Stimulated activated naive CD8-positive, alpha-beta T cell treated with anti-CD3 and anti-CD28 coated beads, Interleukin-15, Interleukin-2, amounts not matched to agents 100 ng/mL and 50 ng/mL, for 24 hours (primary cell): ENCODE measurements at regions not wholly inside any gene's neighbourhood (a gene's known extent, or its start where the extent isn't known, plus 50 kb on each side); places are given as distances from the start of the nearest gene placed in this dataset.
"Not testable (repeated sequence)": the region's sequence is repeated elsewhere in the genome, so short reads cannot be mapped to it uniquely, and the experiment has no call there.

Experiments
- H3K27ac Mint-ChIP-seq: one replicate; pipeline ENCODE4 v1.8.0; 2021; ENCODE audit warnings: mild to moderate bottlenecking, mixed read lengths
- H3K27me3 Mint-ChIP-seq: one replicate; pipeline ENCODE4 v1.8.0; 2021; ENCODE audit warnings: mixed read lengths
- H3K36me3 Mint-ChIP-seq: one replicate; pipeline ENCODE4 v1.8.0; 2021; ENCODE audit warnings: low read depth, mixed read lengths
- H3K4me1 Mint-ChIP-seq: one replicate; pipeline ENCODE4 v1.8.0; 2021; ENCODE audit warnings: low read depth, mixed read lengths
- H3K4me3 Mint-ChIP-seq: one replicate; pipeline ENCODE4 v1.8.0; 2021; ENCODE audit warnings: mild to moderate bottlenecking, mixed read lengths
- H3K9me3 Mint-ChIP-seq: one replicate; pipeline ENCODE4 v1.8.0; 2021; ENCODE audit warnings: mixed read lengths

GRCh38 chr5:154644745-154645411 is 110.3 kb upstream of the LARP1 start:
- Mint-ChIP-seq H3K9me3 (no peaks in the 10 kb centered on the region), H3K4me1 (peaks cover 15% of the 10 kb centered on the region)

GRCh38 chr5:154642499-154643245 is 112.5 kb upstream of the LARP1 start:
- no peaks in the 10 kb centered on the region for H3K36me3 Mint-ChIP-seq
- no peak overlapping the region for H3K4me3 Mint-ChIP-seq
- no peaks in the 10 kb centered on the region for H3K9me3 Mint-ChIP-seq
- no peak overlapping the region for H3K27ac Mint-ChIP-seq
- peaks cover 12% of the 10 kb centered on the region for H3K4me1 Mint-ChIP-seq
- peaks cover 14% of the 10 kb centered on the region for H3K27me3 Mint-ChIP-seq

More at GRCh38 chr5:154644745-154645411, 110.3 kb upstream of the LARP1 start:
- no peak overlapping the region for H3K27ac Mint-ChIP-seq
- H3K4me3 Mint-ChIP-seq = no peak overlapping the region
- H3K27me3 Mint-ChIP-seq = peaks cover 18% of the 10 kb centered on the region
- H3K36me3 Mint-ChIP-seq = no peaks in the 10 kb centered on the region

GRCh38 chr5:154640213-154640831 is 114.9 kb upstream of the LARP1 start:
- H3K36me3 Mint-ChIP-seq, H3K9me3 Mint-ChIP-seq, H3K27me3 Mint-ChIP-seq, H3K4me1 Mint-ChIP-seq, H3K27ac Mint-ChIP-seq, H3K4me3 Mint-ChIP-seq: not testable (repeated sequence)

- not testable (repeated sequence) for H3K9me3 Mint-ChIP-seq, H3K4me3 Mint-ChIP-seq, H3K27ac Mint-ChIP-seq, H3K27me3 Mint-ChIP-seq, H3K36me3 Mint-ChIP-seq, H3K4me1 Mint-ChIP-seq
Measured at GRCh38 chr5:154636786-154637185, 118.4 kb upstream of the LARP1 start.

GRCh38 chr5:154636271-154636670 is 118.9 kb upstream of the LARP1 start:
- not testable (repeated sequence) for H3K4me3 Mint-ChIP-seq, H3K27me3 Mint-ChIP-seq, H3K36me3 Mint-ChIP-seq, H3K9me3 Mint-ChIP-seq, H3K4me1 Mint-ChIP-seq, H3K27ac Mint-ChIP-seq

- not testable (repeated sequence) for H3K36me3 Mint-ChIP-seq, H3K27ac Mint-ChIP-seq, H3K27me3 Mint-ChIP-seq, H3K4me1 Mint-ChIP-seq, H3K4me3 Mint-ChIP-seq, H3K9me3 Mint-ChIP-seq
Measured at GRCh38 chr5:154633744-154634143, 121.4 kb upstream of the LARP1 start.

GRCh38 chr5:154631141-154631540 is 124.0 kb upstream of the LARP1 start:
- H3K4me3 Mint-ChIP-seq = no peak overlapping the region
- no peak overlapping the region for H3K27ac Mint-ChIP-seq
- no peaks in the 10 kb centered on the region for H3K36me3 Mint-ChIP-seq
- H3K9me3 Mint-ChIP-seq = no peaks in the 10 kb centered on the region
- H3K27me3 Mint-ChIP-seq = peaks cover 4% of the 10 kb centered on the region
- no peaks in the 10 kb centered on the region for H3K4me1 Mint-ChIP-seq

GRCh38 chr5:154630410-154630809 is 124.8 kb upstream of the LARP1 start:
- no peak overlapping the region for H3K27ac Mint-ChIP-seq

GRCh38 chr5:154628685-154629084 is 126.5 kb upstream of the LARP1 start:
- H3K4me3 Mint-ChIP-seq = no peak overlapping the region
- H3K4me1 Mint-ChIP-seq = no peaks in the 10 kb centered on the region
- H3K27me3 Mint-ChIP-seq = peaks cover 4% of the 10 kb centered on the region
- no peaks in the 10 kb centered on the region for H3K9me3 Mint-ChIP-seq
- no peaks in the 10 kb centered on the region for H3K36me3 Mint-ChIP-seq
- H3K27ac Mint-ChIP-seq = no peak overlapping the region

More at GRCh38 chr5:154630410-154630809, 124.8 kb upstream of the LARP1 start:
- peaks cover 4% of the 10 kb centered on the region for H3K27me3 Mint-ChIP-seq
- H3K36me3 Mint-ChIP-seq = no peaks in the 10 kb centered on the region
- no peaks in the 10 kb centered on the region for H3K4me1 Mint-ChIP-seq
- no peaks in the 10 kb centered on the region for H3K9me3 Mint-ChIP-seq
- H3K4me3 Mint-ChIP-seq = no peak overlapping the region

GRCh38 chr5:154627698-154628678 is 127.2 kb upstream of the LARP1 start:
- H3K9me3 Mint-ChIP-seq = no peaks in the 10 kb centered on the region

GRCh38 chr5:154626876-154627557 is 128.2 kb upstream of the LARP1 start:
- Mint-ChIP-seq H3K36me3 (no peaks in the 10 kb centered on the region), H3K27ac (no peak overlapping the region), H3K9me3 (no peaks in the 10 kb centered on the region), H3K27me3 (no peaks in the 10 kb centered on the region), H3K4me1 (no peaks in the 10 kb centered on the region), H3K4me3 (no peak overlapping the region)

More at GRCh38 chr5:154627698-154628678, 127.2 kb upstream of the LARP1 start:
- no peaks in the 10 kb centered on the region for H3K4me1 Mint-ChIP-seq
- no peak overlapping the region for H3K27ac Mint-ChIP-seq
- peaks cover under 1% of the 10 kb centered on the region for H3K27me3 Mint-ChIP-seq
- no peak overlapping the region for H3K4me3 Mint-ChIP-seq
- no peaks in the 10 kb centered on the region for H3K36me3 Mint-ChIP-seq

- H3K27ac Mint-ChIP-seq = no peak overlapping the region
- H3K4me1 Mint-ChIP-seq = no peaks in the 10 kb centered on the region
- H3K4me3 Mint-ChIP-seq = no peak overlapping the region
- H3K36me3 Mint-ChIP-seq = no peaks in the 10 kb centered on the region
- H3K9me3 Mint-ChIP-seq = no peaks in the 10 kb centered on the region
- H3K27me3 Mint-ChIP-seq = no peaks in the 10 kb centered on the region
Measured at GRCh38 chr5:154625031-154625430, 130.1 kb upstream of the LARP1 start.

GRCh38 chr5:154624341-154624740 is 130.8 kb upstream of the LARP1 start:
- H3K4me3 Mint-ChIP-seq = no peak overlapping the region
- H3K27ac Mint-ChIP-seq = no peak overlapping the region
- H3K9me3 Mint-ChIP-seq = no peaks in the 10 kb centered on the region
- H3K4me1 Mint-ChIP-seq = no peaks in the 10 kb centered on the region
- no peaks in the 10 kb centered on the region for H3K36me3 Mint-ChIP-seq
- H3K27me3 Mint-ChIP-seq = no peaks in the 10 kb centered on the region

- Mint-ChIP-seq H3K4me3 (no peak overlapping the region), H3K27ac (no peak overlapping the region), H3K27me3 (no peaks in the 10 kb centered on the region), H3K4me1 (no peaks in the 10 kb centered on the region), H3K9me3 (no peaks in the 10 kb centered on the region), H3K36me3 (no peaks in the 10 kb centered on the region)
Measured at GRCh38 chr5:154620411-154620810, 134.8 kb upstream of the LARP1 start.
